GM23338 (cell line): ENCODE measurements at regions not wholly inside any gene's neighbourhood (a gene's known extent, or its start where the extent isn't known, plus 50 kb on each side); places are given as distances from the start of the nearest gene placed in this dataset.

Experiments
- EZH2 ChIP-seq: fragments of 200-600 bp; sonication (generic); IDR thresholded peaks from one replicate; pipeline ENCODE4 v1.8.0; 2017; ENCODE audit warnings: antibody characterized with exemption, mild to moderate bottlenecking, low read depth; ENCODE audit not compliant: unreplicated experiment
- EZH2phosphoT487 ChIP-seq: fragments of 200-600 bp; sonication (generic); IDR thresholded peaks from one replicate; pipeline ENCODE4 v1.8.1; 2018; ENCODE audit warnings: antibody characterized with exemption; ENCODE audit not compliant: unreplicated experiment
- POLR2AphosphoS5 ChIP-seq: IDR thresholded peaks from 2 replicates; pipeline ENCODE4 v1.6.1; 2016; ENCODE audit warnings: antibody characterized with exemption, low read depth
- ZNF114 ChIP-seq: fragments of 250-450 bp; sonication (Bioruptor Pico); IDR thresholded peaks from 2 replicates; pipeline ENCODE4 v1.5.0; 2020; ENCODE audit warnings: mild to moderate bottlenecking, moderate library complexity
- TF ChIP-seq, protein P1 (sequence below), 2 experiments: fragments of 200-600 bp in 1 of 2; sonication (generic) in 1 of 2; conservative IDR thresholded peaks; 2 replicates each; pipeline versions ENCODE4 v1.5.1 to v1.6.1; 2016 to 2017; ENCODE audit warnings: antibody characterized with exemption in 2 of 2, low read depth in 2 of 2, mild to moderate bottlenecking in 2 of 2, moderate library complexity in 1 of 2
- TF ChIP-seq, protein P2 (sequence below): IDR thresholded peaks from one replicate; pipeline ENCODE4 v1.6.1; 2018; ENCODE audit warnings: antibody characterized with exemption; ENCODE audit not compliant: unreplicated experiment

DNA sequence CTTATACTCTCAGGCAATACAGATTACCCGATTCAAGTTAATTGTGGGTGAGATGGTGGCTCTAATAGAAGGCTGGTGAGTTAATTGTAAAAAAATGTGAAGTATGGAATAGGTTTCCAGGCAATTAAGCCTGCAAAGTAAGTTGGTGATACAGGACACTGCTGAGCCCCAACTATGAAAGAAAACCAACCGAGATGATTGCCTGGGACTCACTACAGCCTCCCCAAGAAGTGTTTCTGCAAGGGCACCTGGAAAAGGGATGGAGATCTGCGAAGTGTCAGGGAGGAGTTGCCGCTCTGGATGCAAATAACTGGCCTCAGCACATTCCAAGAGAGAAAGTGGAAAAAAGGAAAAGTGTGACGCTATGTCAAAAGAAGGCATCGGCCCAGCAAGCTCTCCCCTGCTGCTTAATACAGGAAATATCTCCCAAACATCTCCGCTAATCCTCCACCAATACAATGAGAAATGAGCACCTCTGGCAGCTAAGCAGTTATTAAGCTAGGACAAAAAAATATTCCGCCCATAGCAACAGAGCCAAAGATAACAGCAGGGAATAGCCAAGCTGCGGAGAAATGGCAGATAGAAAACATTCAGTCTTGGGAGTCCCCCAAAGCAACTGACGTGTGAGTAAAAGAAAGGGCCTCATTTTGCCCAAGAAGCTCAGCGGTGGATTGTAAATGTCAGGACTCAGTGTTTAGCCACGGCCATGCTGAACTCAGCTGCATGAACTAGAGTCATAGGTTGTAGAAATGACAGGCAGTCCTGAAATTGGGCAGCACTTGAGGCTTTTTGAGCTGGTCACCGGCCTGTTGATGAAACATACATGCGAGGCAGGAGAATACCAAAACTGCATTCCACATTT is 133.7 kb downstream of the SNX19 start:
- TF ChIP-seq, protein P1, sequence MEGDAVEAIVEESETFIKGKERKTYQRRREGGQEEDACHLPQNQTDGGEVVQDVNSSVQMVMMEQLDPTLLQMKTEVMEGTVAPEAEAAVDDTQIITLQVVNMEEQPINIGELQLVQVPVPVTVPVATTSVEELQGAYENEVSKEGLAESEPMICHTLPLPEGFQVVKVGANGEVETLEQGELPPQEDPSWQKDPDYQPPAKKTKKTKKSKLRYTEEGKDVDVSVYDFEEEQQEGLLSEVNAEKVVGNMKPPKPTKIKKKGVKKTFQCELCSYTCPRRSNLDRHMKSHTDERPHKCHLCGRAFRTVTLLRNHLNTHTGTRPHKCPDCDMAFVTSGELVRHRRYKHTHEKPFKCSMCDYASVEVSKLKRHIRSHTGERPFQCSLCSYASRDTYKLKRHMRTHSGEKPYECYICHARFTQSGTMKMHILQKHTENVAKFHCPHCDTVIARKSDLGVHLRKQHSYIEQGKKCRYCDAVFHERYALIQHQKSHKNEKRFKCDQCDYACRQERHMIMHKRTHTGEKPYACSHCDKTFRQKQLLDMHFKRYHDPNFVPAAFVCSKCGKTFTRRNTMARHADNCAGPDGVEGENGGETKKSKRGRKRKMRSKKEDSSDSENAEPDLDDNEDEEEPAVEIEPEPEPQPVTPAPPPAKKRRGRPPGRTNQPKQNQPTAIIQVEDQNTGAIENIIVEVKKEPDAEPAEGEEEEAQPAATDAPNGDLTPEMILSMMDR (conservative IDR thresholded peaks at IDR 0.05; ENCODE audit: low read depth in 2 of 2): no peak
- no peak for TF ChIP-seq ZNF114 (CRISPR knock-in tag)
- TF ChIP-seq, protein P2, sequence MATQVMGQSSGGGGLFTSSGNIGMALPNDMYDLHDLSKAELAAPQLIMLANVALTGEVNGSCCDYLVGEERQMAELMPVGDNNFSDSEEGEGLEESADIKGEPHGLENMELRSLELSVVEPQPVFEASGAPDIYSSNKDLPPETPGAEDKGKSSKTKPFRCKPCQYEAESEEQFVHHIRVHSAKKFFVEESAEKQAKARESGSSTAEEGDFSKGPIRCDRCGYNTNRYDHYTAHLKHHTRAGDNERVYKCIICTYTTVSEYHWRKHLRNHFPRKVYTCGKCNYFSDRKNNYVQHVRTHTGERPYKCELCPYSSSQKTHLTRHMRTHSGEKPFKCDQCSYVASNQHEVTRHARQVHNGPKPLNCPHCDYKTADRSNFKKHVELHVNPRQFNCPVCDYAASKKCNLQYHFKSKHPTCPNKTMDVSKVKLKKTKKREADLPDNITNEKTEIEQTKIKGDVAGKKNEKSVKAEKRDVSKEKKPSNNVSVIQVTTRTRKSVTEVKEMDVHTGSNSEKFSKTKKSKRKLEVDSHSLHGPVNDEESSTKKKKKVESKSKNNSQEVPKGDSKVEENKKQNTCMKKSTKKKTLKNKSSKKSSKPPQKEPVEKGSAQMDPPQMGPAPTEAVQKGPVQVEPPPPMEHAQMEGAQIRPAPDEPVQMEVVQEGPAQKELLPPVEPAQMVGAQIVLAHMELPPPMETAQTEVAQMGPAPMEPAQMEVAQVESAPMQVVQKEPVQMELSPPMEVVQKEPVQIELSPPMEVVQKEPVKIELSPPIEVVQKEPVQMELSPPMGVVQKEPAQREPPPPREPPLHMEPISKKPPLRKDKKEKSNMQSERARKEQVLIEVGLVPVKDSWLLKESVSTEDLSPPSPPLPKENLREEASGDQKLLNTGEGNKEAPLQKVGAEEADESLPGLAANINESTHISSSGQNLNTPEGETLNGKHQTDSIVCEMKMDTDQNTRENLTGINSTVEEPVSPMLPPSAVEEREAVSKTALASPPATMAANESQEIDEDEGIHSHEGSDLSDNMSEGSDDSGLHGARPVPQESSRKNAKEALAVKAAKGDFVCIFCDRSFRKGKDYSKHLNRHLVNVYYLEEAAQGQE: no peak
- TF ChIP-seq EZH2: no peak
- TF ChIP-seq POLR2AphosphoS5: no peak
- TF ChIP-seq EZH2phosphoT487: no peak
